HG02852 (cell line): ENCODE measurements at regions not wholly inside any gene's neighbourhood (a gene's known extent, or its start where the extent isn't known, plus 50 kb on each side); places are given as distances from the start of the nearest gene placed in this dataset.

ENCODE experiments used
- ATAC-seq: cut with Tn5 transposase; IDR thresholded peaks from one replicate; pipeline ENCODE4 v1.9.1; 2021; ENCODE audit warnings: mild to moderate bottlenecking, moderate library complexity; ENCODE audit not compliant: unreplicated experiment

DNA sequence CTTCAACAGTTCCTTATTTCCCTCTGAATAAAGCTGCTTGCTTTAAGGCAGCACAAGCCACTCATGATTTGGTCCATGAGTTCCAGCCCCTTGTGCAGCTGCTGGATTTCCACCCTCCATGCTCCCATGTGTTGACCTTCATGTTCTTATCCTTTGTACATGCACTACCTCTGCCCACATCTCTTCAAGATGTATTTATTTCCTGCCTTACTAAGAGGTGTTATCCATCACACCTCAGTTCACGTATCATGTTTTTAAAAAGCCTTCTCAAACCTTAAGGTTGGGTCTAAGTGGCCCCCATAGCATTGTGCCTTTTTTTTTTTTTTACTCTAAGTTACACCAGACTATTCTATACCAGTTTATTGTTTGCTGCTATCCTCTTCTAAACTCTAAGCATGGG is 107.7 kb downstream of the SIPA1L2 start:
- no peak for ATAC-seq

- no peak for ATAC-seq
Observed at GRCh38 chr1:232521660-232522059, 108.3 kb downstream of the SIPA1L2 start.

DNA sequence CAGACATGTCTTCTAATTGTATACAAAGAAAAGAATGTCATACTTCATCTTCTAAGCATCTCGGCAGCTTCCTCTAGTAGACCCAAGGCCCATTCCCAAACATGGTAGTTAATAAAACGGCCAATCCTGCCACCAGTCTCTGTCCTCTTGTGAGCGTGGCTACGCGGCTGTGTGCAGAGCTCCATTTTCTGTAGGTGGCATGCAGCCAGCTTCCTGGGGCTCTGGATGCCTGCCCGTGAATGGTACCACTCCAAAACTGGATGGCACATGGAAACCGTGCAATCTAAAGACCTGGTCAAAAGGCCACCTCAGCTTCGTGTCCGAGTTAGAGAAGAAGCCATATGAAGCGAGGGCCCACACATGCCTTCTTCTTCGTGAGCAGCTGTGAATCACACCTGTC is 110.7 kb downstream of the SIPA1L2 start:
- ATAC-seq, result no peak

DNA sequence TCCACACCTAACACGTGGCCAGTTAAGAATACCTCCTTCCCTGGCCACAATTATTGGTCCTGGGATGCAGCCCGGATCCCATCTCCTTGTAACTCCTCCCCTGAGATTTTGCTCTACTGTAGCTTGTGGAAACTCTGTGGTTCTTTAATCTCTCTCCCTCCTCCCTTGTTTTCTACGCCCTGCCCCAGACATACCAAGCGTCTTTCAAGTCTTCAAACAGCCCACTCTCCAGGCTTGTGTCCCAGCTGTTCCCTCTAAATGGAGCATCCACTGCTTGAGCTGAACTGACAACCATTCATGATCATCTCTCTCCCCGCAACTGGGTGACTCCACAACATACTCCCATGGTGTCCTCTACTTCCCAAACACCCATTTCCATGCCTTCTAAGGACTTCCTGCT is 111.6 kb downstream of the SIPA1L2 start:
- no peak for ATAC-seq

GRCh38 chr1:232517204-232517603 is 112.7 kb downstream of the SIPA1L2 start:
- ATAC-seq, result no peak

DNA sequence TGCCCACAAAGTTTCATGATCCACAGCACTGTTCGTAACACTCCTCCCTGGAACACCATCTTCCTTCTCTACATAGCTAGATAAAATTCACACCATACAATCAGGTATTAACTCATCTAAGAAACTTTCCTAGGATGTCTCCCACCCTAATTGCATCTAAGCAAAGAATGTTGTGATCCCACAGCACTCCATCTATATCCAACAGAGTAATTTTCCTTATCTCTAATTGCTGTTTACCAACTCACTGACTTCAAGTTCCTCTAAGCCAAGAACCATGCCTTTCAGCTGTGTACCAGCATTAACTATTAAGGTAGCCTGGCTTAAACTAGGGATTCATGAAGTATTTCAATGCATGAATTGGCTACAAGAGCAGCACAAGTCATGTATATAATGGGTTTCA is 114.2 kb downstream of the SIPA1L2 start:
- ATAC-seq, result no peak

- ATAC-seq, result no peak
Observed at GRCh38 chr1:232512712-232513111, 117.2 kb downstream of the SIPA1L2 start.

- ATAC-seq, result no peak
Observed at GRCh38 chr1:232511172-232511571, 118.8 kb downstream of the SIPA1L2 start.

DNA sequence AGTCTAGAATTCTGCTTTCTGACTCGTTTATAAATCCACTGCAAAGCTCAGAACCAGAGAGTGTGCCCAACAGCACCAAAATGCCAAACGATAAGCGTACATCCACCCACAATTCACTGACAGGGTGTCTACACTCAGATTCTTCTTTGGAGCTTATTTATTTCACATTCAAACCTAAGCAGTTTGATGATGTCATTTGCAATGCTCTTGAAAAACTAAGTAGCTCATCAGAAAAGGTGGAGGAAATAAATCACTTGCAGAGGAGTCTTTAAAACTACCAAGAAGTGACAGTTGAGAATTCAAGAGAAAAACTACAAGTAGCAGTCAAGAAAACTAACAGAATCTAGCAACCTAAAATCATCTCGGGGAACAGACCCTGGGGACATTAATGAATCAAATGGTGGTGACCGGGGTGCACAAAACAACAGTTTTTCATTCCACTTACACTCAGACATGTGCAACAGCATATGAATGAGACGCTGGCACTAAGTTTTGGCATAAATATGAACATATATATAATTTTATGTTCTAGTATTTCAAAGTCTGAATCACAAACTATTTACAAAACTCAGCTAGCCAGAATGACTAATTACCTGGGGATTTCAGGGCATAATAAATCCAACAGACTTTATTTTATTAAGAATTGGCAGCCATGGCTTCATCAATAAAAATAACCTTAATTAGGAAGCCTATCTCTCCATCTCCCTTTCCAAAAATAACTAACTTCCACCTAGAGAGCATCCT is 119.4 kb downstream of the SIPA1L2 start:
- ATAC-seq, result no peak

DNA sequence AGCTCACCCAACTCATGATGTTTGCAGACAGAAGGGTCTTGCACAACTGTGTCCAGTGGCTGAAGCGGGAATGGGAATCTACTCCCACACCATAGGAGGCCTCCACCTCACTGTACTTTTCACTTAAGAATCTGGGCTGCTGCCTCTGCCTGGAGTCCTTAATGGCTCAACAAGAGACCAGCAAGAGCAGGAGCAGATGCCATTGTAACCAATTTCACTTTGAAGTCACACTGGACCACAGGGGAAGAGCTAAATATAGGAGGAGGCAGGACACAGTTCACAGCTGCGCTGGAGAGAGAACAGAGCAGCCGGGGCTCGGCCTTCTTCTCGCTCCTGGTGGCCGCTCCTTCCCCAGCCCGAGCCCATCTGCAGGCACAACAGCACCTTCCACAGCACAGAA is 120.4 kb downstream of the SIPA1L2 start:
- ATAC-seq, result no peak

GRCh38 chr1:232508130-232508701 is 121.7 kb downstream of the SIPA1L2 start:
- no peak for ATAC-seq

DNA sequence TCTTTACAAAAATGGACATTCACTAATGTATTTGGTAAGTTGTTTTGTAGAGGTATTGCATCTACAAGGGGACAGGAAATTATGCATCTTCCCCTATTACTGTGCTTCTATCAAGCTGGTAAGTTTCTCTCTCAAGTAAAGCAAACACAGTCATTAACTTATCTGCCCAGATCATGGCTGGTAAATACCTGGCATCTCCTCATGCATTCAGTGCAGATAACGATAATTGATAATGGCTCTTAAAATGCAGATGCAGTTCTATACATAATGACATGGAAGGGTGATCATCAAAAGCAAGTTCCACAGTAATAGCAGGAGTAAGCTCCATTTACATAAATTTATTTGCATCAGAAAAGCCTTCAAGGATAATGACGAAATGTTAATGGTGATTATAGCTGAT is 122.4 kb downstream of the SIPA1L2 start:
- no peak for ATAC-seq

DNA sequence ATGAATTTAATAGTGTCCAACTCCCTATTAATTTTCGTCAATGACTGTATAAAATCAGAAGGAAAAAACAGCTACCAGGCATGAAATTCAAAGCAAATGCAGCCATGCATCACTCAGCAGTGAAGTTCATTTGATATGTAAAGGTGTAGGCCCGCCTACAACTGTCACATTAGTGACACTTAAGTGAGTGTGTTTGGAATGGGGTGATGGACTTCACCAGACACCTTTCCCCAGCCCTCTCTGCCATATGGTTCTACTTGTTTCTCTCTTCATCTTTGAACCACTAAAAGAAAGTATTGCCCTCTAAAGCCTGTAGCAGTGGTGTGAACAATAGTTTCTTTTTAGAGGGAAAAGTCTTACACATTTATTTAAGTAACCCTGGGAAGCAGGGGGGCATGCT is 124.0 kb downstream of the SIPA1L2 start:
- ATAC-seq, result no peak

DNA sequence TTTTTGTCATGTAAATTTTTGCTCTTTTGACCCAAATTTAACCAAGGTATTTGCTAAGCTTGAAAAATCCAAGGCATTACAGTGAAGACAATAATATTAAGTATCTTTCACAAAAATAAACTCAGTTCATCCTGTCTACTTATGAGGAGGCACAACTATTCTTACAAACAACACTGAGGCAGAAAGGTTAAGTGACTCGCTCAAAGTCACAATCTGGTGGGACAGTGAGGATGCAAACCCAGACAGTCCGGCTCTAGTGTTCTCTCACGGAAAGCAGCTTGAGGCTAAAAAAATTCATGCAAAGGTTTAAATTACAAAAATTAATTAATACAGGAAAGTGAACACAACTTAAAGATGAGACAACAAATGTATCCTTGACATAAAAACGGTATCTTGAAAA is 125.3 kb downstream of the SIPA1L2 start:
- no peak for ATAC-seq

GRCh38 chr1:232503497-232503896 is 126.4 kb downstream of the SIPA1L2 start:
- no peak for ATAC-seq

DNA sequence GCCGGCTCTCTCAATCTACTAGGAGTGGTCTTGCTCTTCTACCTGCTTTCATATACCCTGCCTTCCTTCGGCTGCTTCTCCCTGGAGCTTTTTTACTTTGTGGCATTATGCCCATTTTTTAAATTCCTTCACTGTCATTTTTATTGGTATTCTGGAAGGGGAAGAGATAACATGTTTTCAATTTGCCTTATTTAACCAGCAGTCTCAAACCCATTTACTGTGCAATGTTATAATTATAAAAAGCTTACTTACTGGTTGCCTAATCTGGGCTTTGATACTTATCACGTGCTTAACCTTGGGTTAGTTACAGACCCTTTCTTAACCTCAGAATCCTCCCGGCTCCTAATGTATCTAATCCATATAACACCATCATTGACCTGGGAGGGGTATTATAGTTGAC is 128.1 kb downstream of the SIPA1L2 start:
- no peak for ATAC-seq

DNA sequence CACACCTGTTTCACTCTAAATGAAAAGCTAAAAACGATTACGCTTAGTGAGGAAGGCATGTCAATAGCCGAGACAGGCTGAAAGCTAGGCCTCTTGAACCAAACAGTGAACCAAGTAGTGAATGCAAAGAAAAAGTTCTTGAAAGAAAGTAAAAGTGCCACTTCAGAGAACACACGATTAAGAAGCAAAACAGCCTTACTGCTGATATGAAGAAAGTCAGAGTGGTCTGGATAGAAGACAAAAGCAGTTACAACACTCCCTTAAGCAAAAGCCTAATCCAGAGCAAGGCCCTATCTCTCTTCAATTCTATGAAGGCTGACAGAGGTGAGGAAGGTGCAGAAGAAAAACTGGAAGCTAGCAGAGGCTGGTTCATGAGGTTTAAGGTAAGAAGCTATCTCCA is 130.7 kb downstream of the SIPA1L2 start:
- ATAC-seq, result no peak

- no peak for ATAC-seq
Observed at GRCh38 chr1:232493869-232494268, 136.1 kb downstream of the SIPA1L2 start.

DNA sequence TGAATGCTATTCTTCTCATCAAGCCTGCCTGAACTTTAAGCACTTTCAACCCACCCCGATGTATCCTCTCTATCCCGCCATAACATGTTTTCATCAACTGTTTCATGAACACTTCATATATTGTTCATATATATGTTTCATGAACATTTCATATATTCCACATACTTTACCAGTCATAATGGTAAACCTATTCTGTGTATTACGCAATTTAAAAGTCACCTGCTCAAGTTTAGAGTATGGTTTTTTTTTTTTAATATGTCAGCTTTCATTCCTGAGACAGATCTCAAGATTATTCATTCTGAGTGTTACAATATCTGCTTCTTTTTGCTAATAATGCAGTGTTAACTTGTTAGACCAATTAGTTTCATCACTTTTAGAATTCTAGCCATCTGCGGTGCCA is 140.7 kb downstream of the SIPA1L2 start:
- no peak for ATAC-seq

GRCh38 chr1:232487236-232487635 is 142.7 kb downstream of the SIPA1L2 start:
- no peak for ATAC-seq

GRCh38 chr1:232486454-232487207 is 143.3 kb downstream of the SIPA1L2 start:
- no peak for ATAC-seq

- ATAC-seq, result no peak
Observed at GRCh38 chr1:232486006-232486405, 143.9 kb downstream of the SIPA1L2 start.
